Lower leg skin (tissue), 4 donors: ENCODE measurements at regions not wholly inside any gene's neighbourhood (a gene's known extent, or its start where the extent isn't known, plus 50 kb on each side); places are given as distances from the start of the nearest gene placed in this dataset.

Experiments
- DNase-seq, 2 donors: peaks; one replicate each; pipeline ENCODE4 v3.0.0-alpha.2; 2019; ENCODE audit warnings: low spot score in 2 of 2
- H3K4me3 ChIP-seq: fragments of 200-600 bp; sonication (generic); 2 replicates; pipeline ENCODE4 v1.5.1; 2017; ENCODE audit warnings: mild to moderate bottlenecking, low read depth; ENCODE audit not compliant: poor library complexity, severe bottlenecking
- CTCF ChIP-seq, 3 donors: fragments of 450-650 bp; IDR thresholded peaks; one replicate each; pipeline ENCODE4 v1.5.1; 2016; ENCODE audit warnings: antibody characterized with exemption in 3 of 3, mild to moderate bottlenecking in 3 of 3, moderate library complexity in 2 of 3
- POLR2A ChIP-seq, 2 donors: fragments of 450-650 bp; IDR thresholded peaks; one replicate each; pipeline ENCODE4 v1.6.1; 2016 to 2017; ENCODE audit warnings: antibody characterized with exemption in 2 of 2, mild to moderate bottlenecking in 1 of 2, moderate library complexity in 1 of 2
- WGBS, 2 donors: methylation state at CpG; one replicate each; pipeline ENCODE4 v1.1.5; 2018; 5-methylcytosine and 5-hydroxymethylcytosine counted together
- intact Hi-C: fragments of 100-400 bp; cut with DNase I; formaldehyde crosslinking; loops from one replicate; pipeline ENCODE4 v1.15.0; 2023; ENCODE audit warnings: low total_unique reads

GRCh38 chr6:66725670-66726069 lies 1018.6 kb upstream of the EYS start:
- TF ChIP-seq POLR2A (IDR thresholded peaks at IDR 0.05) (no peak), CTCF (IDR thresholded peaks at IDR 0.05) (no peak)
- no peak for DNase-seq
- 90 to 94% methylated on average over 3 of the region's 3 CpGs for whole genome bisulfite sequencing, 2 donors
- no peak overlapping the region for H3K4me3 ChIP-seq
- intact Hi-C loops: no loop called here

GRCh38 chr6:66717801-66718200 lies 1010.8 kb upstream of the EYS start:
- no peak for DNase-seq
- no peak overlapping the region for H3K4me3 ChIP-seq
- no peak for TF ChIP-seq CTCF (IDR thresholded peaks at IDR 0.05)
- no peak for TF ChIP-seq POLR2A (IDR thresholded peaks at IDR 0.05)
- intact Hi-C loops: no loop called here
- 91 to 93% methylated on average over 4 of the region's 4 CpGs for WGBS, 2 donors

DNA sequence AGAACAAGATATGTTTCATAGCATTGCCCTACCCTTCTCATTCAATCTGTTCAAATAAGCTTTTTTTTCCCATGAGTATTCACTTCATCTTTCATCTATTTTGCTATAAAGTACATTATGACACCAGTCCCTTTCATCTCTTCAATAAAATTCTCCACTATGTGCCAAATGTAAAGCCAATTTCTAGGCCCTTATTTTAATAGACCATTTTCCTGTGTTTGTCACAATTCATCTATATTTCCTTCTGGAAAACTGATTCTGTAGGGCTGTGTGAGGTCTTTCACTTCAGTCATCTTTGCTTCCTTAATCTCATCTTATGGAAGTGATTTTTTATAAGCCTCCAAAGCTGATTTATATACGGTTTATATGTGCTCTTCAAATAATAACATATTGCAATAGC lies 992.4 kb upstream of the EYS start:
- intact Hi-C loops: no loop called here
- H3K4me3 ChIP-seq: no peak overlapping the region
- 40 to 68% methylated on average over 1 of the region's 1 CpG for WGBS, 2 donors
- TF ChIP-seq POLR2A (IDR thresholded peaks at IDR 0.05) (no peak), CTCF (IDR thresholded peaks at IDR 0.05) (no peak)
- DNase-seq: no peak

DNA sequence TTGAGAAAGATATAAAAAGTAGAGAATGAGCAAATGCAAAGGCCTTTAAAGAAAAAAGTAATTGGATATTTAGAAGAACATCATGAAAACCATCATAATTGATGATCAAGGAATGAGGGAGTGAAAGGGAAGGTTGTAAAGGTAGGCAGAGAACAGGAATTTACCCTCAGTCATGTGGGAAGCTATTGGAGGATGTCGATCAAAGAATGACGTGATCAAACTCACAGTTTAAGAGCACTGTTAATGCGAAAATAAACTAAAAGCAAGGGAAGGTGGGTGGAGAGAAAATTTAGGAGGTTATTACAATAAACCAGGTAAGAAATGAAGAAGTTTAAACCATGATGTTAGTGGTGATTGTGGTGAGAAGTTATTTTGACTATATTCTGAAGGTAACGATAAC lies 982.6 kb upstream of the EYS start:
- TF ChIP-seq POLR2A (IDR thresholded peaks at IDR 0.05) (no peak), CTCF (IDR thresholded peaks at IDR 0.05) (no peak)
- H3K4me3 ChIP-seq: no peak overlapping the region
- WGBS, 2 donors: 94% methylated on average over 4 of the region's 4 CpGs
- DNase-seq: no peak
- intact Hi-C loops: no loop called here

DNA sequence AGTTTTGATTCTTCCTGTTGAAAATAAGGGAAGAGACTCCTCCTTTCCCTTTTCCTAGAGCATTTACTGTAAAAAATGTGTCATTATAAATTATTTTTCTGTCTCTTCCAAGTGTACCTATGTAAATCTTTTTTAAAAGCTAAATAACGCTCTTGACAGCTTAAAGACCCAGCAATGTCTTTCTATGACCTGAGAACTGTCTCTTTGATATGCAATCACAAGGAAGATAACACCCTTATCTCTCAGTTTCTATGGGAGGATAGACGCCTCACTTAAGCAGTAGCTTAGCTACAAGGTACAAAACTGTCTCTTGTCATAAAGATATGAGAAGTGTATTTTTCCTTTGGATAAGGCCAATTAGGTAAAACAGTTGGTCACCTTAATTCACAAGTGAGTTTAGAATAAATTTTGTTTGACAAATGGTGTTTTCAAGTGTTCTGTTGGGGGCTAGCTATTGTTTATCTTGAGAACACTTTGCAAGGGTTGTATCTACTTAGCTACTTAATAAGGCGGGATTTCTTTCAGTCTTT lies 980.6 kb upstream of the EYS start:
- intact Hi-C loops: no loop called here
- no peak overlapping the region for H3K4me3 ChIP-seq
- 45 to 55% methylated on average over 3 of the region's 3 CpGs for WGBS, 2 donors
- TF ChIP-seq POLR2A (IDR thresholded peaks at IDR 0.05) (no peak), CTCF (IDR thresholded peaks at IDR 0.05) (no peak)
- DNase-seq: no peak

GRCh38 chr6:66675906-66676305 lies 968.9 kb upstream of the EYS start:
- intact Hi-C loops: no loop called here
- H3K4me3 ChIP-seq: no peak overlapping the region
- DNase-seq: no peak
- TF ChIP-seq CTCF (IDR thresholded peaks at IDR 0.05): no peak
- no peak for TF ChIP-seq POLR2A (IDR thresholded peaks at IDR 0.05)
- WGBS, 2 donors: 53 to 65% methylated on average over 5 of the region's 5 CpGs
